HG02938 (cell line): ENCODE measurements at regions not wholly inside any gene's neighbourhood (a gene's known extent, or its start where the extent isn't known, plus 50 kb on each side); places are given as distances from the start of the nearest gene placed in this dataset.

Experiments used
- ATAC-seq: cut with Tn5 transposase; IDR thresholded peaks from one replicate; pipeline ENCODE4 v1.9.1; 2021; ENCODE audit warnings: mild to moderate bottlenecking, moderate library complexity; ENCODE audit not compliant: unreplicated experiment

- no peak for ATAC-seq
Observed at GRCh38 chr13:39856714-39857113, 201.3 kb downstream of the COG6 start.

DNA sequence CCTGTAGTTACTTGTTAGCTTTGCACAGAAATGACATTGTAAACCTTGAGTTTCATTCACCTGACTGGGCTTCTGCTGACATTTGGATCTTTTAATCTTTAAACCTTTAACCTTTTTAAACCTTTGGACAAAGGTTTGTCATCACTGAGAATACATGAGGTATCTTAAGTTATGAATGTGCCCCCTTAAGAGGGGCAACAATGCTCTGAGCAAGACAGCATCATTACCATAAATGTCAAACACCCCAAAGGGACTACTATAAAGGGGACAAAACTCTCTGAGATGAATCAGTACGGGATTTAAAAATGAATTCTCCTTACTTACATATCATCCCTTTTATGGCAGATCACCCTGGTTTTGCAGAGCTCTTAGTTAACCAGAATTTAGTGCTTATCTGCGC lies 203.3 kb downstream of the COG6 start:
- ATAC-seq: no peak

GRCh38 chr13:39859898-39860297 lies 204.4 kb downstream of the COG6 start:
- ATAC-seq: no peak

- no peak for ATAC-seq
Observed at GRCh38 chr13:39862900-39863299, 207.4 kb downstream of the COG6 start.

GRCh38 chr13:39864221-39864620 lies 208.8 kb downstream of the COG6 start:
- ATAC-seq: no peak

- no peak for ATAC-seq
Observed at GRCh38 chr13:39866722-39867121, 211.3 kb downstream of the COG6 start.

DNA sequence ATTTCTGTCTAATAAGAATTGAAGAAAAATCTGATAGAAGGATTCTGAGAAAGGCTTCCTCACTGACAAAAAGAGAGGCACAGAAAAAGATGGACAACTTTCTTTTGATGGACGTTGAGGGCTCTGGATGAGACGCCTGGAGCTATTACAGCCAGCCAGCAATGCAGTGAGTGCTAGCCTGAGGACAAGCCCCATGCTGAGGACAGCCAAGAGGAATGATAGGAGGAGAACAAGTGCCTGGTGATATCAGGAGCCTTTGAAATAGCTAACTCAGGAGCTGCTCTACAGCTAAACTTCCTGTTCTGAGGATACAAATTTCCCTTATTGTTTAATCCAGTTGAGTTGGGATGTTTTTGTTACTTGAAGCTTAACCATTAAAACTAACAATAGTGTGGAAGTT lies 212.3 kb downstream of the COG6 start:
- no peak for ATAC-seq

DNA sequence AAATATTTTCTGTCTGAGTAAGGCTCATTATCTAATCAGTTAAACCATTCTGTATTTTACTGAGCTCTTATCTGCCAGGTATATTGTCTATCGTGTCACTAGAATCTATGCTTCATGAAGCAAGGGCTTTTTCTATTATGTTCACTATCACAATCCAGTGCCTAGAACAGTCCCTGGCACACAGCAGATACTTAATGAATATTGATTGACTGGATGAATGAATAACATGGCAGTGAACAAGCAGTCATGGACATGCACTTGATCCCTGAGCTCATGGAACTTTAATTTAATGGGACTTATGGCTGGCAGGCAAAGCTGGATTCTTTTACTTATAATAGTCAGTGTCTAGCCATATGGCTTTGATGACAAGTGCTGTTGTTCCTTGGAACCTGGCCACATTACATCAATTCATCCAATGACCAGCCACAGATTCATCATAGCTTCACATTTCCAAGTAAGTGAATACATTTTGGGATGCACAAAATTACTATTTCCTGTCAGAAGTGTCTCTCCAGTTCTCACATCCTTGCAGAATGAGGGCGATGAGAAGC lies 214.8 kb downstream of the COG6 start:
- no peak for ATAC-seq

DNA sequence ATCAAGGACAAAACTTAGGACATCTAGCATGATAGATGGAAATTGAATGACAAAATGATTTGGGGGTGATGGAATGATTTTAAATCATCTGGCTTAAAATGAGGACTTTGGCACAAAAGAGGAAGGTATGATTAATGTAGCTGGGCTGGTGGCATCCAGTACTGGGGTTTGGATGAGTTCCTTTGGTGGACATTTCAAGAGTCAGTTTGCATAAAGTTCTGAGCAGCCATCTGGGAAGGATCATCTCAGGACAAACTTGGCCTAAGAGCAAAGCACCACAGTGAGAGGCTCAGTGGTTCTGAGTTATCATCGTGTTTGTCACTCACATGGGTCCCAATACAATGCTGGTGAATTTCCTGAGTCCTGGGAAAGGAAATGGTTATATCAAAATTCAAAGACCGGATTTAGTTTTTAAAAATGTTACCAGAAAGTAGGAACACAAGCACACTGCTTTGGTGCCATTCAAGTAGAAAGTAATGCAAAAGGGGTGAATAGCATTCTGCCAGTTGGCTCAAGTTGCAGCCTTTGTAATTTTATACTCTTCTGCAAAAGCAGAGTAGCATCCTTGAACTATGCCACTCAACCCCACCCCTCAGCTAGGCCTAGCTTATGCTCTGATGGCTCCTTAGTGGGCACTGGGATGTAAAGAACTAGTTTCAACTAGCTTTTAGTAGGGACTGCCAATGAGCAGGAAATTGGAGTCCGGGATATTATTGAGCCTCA lies 219.0 kb downstream of the COG6 start:
- ATAC-seq: no peak

GRCh38 chr13:39875111-39875987 lies 219.9 kb downstream of the COG6 start:
- ATAC-seq: no peak

- ATAC-seq: no peak
Observed at GRCh38 chr13:39876258-39876657, 220.8 kb downstream of the COG6 start.

GRCh38 chr13:39877134-39877533 lies 221.7 kb downstream of the COG6 start:
- no peak for ATAC-seq

DNA sequence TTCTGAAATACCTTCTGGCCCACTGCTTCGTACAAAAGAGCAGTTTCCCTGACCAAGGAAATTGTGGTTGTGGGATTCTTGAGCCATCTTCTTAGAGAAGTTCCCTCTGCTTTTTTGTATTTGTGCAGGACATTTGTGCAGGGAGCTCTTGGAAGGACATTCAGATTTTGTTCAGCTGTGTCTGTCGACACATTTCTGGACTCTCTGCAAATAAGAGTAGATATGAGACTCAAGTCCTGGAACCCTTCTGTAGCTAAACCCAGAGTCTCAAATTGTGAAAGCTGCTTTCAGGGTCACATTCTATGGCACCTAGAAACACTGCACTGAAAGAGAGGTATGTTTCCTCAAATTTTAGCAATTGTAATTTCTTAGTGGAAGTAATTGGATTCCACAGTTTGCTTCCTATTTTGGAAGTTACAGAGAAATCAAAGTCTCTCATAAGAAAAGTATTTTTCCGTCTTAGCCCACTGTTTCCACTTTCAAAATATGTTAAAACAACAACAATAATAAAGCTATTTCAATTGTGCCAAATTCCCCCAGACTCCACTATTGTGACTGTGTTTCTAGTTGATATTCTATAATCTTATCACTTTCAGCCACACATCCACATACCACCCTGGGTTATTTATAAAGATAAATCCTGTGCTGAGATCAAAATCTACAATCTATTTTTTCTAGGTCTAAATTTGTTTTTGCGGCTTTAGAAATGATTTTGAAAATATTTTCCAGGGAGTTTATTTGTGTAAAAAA lies 224.0 kb downstream of the COG6 start:
- ATAC-seq: no peak

DNA sequence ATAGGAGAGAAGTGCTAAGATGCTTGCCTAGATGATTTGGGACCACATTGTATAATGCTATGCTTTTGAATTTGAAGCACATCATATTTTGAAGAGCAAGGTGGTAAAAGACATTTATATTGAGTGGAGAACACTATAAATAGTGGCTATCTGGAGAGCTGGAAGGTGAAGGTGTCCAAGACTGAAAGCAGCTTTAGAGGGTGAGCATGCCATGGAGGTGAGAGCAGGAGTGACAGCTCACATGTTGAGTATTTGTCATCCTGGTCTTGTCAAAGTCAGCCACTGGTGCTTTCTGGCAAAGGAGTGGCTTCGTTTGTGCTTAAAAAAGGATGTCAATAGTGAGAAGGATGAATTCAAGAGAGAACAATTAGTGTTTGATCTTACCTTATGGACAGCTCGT lies 225.9 kb downstream of the COG6 start:
- ATAC-seq: no peak

DNA sequence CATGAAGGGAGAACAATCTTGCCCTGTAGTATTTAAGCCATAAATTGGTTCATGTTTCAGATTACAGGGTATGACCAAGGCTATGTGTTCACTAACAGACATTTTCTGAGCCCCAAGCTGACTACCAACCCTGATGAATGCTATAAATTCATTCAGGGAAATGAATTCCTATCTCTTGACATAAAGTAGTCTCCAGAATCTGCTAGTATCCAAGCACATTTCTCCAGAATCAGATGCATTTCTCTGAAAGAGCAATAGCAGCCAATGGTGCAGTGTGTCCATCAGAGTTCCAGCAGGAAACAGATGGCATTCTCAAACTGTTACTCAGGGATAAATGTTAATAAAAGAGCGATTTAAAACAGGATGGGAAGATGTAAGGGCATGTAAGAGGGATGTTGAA lies 226.4 kb downstream of the COG6 start:
- no peak for ATAC-seq

GRCh38 chr13:39884166-39884565 lies 228.7 kb downstream of the COG6 start:
- ATAC-seq: no peak

- ATAC-seq: no peak
Observed at GRCh38 chr13:39886336-39886735, 230.9 kb downstream of the COG6 start.

DNA sequence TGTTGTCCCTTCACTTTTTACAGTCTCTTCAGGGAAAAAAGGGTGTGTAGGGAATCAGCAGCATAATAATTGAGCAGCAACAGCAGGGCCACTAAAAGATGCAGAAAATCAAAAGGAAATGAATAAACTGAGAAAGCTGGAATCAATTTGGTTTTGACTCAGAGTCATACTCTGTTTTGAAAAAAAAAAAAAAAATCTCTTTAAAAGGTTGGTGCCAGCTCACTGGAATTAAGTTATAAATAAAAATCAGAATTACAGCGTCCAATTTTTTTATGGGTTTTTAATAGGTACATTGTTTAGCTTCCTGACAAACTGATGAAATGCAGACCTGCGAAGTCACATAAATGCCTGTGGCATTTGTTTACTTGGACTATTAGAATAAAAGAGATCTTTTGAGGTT lies 231.9 kb downstream of the COG6 start:
- ATAC-seq: no peak

GRCh38 chr13:39888865-39889810 lies 233.7 kb downstream of the COG6 start:
- ATAC-seq: no peak

DNA sequence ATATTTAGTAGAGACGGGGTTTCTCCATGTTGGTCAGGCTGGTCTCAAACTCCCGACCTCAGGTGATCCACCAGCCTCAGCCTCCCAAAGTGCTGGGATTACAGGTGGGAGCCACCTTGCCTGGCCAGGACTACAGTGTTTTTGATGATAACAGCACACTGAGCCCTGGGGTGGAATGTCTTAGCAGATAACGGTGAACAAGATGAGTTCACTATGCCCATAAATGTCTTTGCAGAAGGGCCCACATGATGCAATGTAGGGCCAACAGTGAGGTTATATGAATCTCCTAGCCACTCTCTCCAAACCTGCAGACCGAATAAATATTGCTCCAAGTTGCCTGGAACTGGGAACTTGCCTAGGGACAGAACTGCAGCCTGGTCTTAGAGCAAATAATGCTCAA lies 235.1 kb downstream of the COG6 start:
- ATAC-seq: no peak
